Stimulated activated CD8-positive, alpha-beta memory T cell treated with anti-CD3 and anti-CD28 coated beads, Interleukin-4, amount 100 ng/mL, for 1 hour (primary cell): ENCODE measurements at regions not wholly inside any gene's neighbourhood (a gene's known extent, or its start where the extent isn't known, plus 50 kb on each side); places are given as distances from the start of the nearest gene placed in this dataset.

Source experiments
- DNase-seq, 2 donors: peaks; one replicate each; pipeline ENCODE4 v3.0.0-alpha.2; 2020; ENCODE audit warnings: low read depth in 2 of 2, low spot score in 1 of 2

- DNase-seq: no peak
Measured at GRCh38 chr10:129222436-129222835, 244.6 kb upstream of the MGMT start.

GRCh38 chr10:129223363-129223762 is 243.7 kb upstream of the MGMT start:
- no peak for DNase-seq

GRCh38 chr10:129224065-129224464 is 243.0 kb upstream of the MGMT start:
- no peak for DNase-seq

GRCh38 chr10:129231821-129232220 is 235.2 kb upstream of the MGMT start:
- DNase-seq: no peak

- DNase-seq: no peak
Measured at GRCh38 chr10:129233351-129234148, 233.5 kb upstream of the MGMT start.

GRCh38 chr10:129236274-129236691 is 230.8 kb upstream of the MGMT start:
- DNase-seq: no peak

GRCh38 chr10:129241461-129241860 is 225.6 kb upstream of the MGMT start:
- DNase-seq: no peak

GRCh38 chr10:129244298-129244697 is 222.7 kb upstream of the MGMT start:
- DNase-seq: no peak

- no peak for DNase-seq
Measured at GRCh38 chr10:129244757-129245156, 222.3 kb upstream of the MGMT start.

- DNase-seq: no peak
Measured at GRCh38 chr10:129253161-129253864, 213.7 kb upstream of the MGMT start.

GRCh38 chr10:129253865-129254179 is 213.2 kb upstream of the MGMT start:
- DNase-seq: no peak

GRCh38 chr10:129258283-129258923 is 208.6 kb upstream of the MGMT start:
- DNase-seq: no peak

- DNase-seq: no peak
Measured at GRCh38 chr10:129259128-129259815, 207.8 kb upstream of the MGMT start.

GRCh38 chr10:129272176-129272575 is 194.9 kb upstream of the MGMT start:
- no peak for DNase-seq

- DNase-seq: no peak
Measured at GRCh38 chr10:129272866-129273650, 194.0 kb upstream of the MGMT start.

GRCh38 chr10:129273860-129274259 is 193.2 kb upstream of the MGMT start:
- DNase-seq: no peak

GRCh38 chr10:129274748-129275474 is 192.1 kb upstream of the MGMT start:
- no peak for DNase-seq

- no peak for DNase-seq
Measured at GRCh38 chr10:129275886-129276285, 191.2 kb upstream of the MGMT start.

GRCh38 chr10:129277084-129277483 is 190.0 kb upstream of the MGMT start:
- no peak for DNase-seq

GRCh38 chr10:129277841-129278240 is 189.2 kb upstream of the MGMT start:
- no peak for DNase-seq
